HG03175 (cell line): ENCODE measurements at regions not wholly inside any gene's neighbourhood (a gene's known extent, or its start where the extent isn't known, plus 50 kb on each side); places are given as distances from the start of the nearest gene placed in this dataset.
"Not testable (repeated sequence)": the region's sequence is repeated elsewhere in the genome, so short reads cannot be mapped to it uniquely, and the experiment has no call there.

Source experiments
- ATAC-seq: cut with Tn5 transposase; IDR thresholded peaks from one replicate; pipeline ENCODE4 v1.9.1; 2021; ENCODE audit warnings: mild to moderate bottlenecking, moderate library complexity; ENCODE audit not compliant: unreplicated experiment

DNA sequence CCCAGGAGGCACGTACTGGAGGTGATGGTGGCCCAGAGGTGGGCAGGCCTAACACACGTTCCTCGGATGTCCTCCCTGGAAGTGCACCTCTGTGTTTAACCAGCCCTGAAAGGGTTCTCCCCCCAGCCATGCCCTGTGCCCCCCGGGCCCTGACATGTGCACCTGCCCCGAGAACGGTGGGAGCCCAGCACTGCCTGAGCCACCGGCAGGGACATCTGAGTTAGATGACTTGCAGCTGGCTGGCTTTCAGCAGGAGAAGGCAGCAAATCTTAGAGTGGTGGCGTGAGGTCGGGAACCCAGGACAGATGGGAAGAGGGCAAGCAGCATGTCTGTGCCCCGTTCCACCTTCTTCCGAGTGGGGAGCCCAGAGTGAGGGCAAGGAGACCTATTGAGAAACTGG lies 291.8 kb downstream of the TCERG1L start:
- ATAC-seq, result no peak

- no peak for ATAC-seq
Observed at GRCh38 chr10:131020775-131021174, 290.7 kb downstream of the TCERG1L start.

- no peak for ATAC-seq
Observed at GRCh38 chr10:131021246-131021895, 290.1 kb downstream of the TCERG1L start.

DNA sequence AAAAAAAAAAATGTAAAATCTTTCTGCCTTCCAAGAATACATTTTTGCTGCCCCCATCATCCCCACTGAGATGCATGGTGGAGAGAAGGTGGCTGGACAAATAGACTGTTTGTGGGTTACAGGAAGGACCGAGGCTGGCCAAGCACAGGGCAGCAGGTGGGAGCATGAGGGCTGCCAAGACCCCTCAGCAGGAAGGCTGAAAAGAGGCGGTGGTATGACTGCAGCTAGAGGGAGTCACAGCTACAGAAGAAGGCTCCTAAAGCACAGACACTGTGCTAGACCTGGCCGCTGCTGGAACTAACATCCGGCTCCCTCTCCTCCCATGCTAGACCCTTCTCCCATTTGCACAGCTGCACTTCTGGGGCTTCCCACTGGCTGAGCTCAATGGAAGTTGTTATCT lies 289.6 kb downstream of the TCERG1L start:
- ATAC-seq, result no peak

DNA sequence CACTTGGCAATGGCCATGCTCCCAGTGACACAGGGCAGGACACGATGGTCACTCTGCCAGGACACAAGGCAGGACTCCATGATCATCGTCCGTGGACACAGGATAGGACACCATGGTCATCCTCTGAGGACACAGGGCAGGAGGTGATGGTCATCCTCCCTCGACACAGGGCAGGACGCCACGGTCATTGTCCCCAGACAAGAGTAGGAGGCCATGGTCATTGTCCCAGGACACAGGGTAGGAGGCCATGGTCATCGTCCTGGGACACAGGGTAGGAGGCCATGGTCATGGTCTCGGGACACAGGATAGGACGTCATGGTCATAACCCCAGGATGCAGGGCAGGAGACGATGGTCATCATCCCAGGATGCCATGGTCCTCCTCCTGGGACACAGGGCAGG lies 289.2 kb downstream of the TCERG1L start:
- no peak for ATAC-seq

- no peak for ATAC-seq
Observed at GRCh38 chr10:131022981-131023380, 288.5 kb downstream of the TCERG1L start.

- ATAC-seq, result no peak
Observed at GRCh38 chr10:131024259-131025131, 287.0 kb downstream of the TCERG1L start.

DNA sequence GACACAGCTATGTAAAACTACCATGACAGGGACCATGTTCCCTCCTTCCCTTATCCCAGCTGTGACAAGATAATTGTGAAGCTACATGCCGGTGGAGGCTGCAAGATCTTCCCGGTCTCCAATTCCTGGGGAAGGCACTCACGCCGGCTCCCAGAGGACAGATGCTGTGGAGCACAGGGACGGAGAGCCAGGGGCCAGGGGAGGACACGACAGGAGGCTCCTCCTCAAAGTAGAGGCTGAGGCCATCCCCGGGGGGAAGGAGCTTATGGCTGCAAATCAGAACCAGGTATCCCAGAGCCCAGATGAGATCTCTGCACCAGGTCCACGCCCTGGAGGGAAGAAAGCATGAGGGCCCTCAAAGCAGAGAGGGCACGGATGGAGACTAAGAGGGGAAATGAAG lies 286.2 kb downstream of the TCERG1L start:
- ATAC-seq, result no peak

GRCh38 chr10:131027256-131027655 lies 284.3 kb downstream of the TCERG1L start:
- ATAC-seq, result no peak

GRCh38 chr10:131031346-131031745 lies 280.2 kb downstream of the TCERG1L start:
- ATAC-seq, result no peak

GRCh38 chr10:131032329-131033165 lies 279.0 kb downstream of the TCERG1L start:
- ATAC-seq, result no peak

DNA sequence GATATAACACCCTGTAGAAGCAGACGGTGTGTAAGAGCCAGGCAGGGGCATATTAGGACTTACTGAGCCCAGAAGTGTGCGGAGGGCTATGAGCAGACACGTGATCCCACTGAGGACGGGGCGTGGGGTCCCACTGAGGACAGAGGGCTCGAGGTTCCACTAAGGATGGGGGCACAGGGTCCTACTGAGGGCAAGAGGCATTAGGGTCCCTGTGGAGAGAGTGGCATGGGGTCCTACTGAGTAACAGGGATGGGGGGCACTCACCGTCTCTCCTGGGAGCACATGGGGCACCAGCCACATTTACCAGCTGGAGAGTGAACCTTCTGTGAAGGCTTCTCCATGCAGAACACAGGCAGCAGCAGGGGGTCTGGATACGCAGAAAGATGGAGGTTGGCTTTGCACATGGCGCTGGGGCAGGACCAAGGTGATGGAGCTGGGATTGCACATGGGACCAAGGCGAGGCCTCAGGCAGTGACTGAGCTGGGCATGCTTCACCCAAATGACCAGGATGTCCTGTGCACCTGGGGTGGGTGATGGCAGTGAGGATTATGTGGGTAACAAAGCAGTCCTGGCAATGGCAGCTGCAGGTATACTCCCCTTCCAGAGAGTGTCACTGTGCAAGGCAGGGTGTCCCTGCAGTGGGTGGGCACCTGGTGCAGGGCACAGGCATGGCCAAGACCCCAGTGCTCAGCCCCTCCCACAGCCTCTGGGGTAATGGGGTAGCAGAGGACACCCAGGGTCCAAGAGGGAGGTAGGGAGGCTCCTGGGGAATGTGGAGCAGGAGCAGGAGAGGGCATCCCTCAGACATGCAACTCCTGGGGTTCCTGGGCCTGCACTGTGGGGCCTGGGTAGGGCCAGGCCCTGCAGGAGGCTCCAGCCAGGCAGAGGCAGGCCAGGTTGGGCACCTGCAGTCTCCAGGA lies 278.1 kb downstream of the TCERG1L start:
- no peak for ATAC-seq

DNA sequence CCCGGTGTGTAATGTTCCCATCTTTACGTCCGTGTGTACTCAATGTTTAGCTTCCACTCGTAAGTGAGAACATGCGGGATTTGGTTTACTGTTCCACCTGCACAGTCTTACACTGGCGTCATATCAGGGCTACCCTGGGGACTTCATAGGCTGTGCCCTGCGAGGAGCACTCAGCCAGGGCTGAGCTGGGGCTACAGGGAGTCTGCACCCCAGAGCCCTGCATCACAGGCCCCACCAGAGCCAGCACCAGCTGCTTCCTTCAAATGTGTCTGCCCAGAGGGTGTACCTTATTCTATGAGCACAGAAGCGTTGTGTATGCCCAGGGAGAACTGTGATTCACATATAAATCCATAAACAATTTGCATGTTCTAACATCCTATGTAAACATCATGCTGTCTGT lies 277.1 kb downstream of the TCERG1L start:
- ATAC-seq, result no peak

- ATAC-seq, result no peak
Observed at GRCh38 chr10:131035779-131036178, 275.7 kb downstream of the TCERG1L start.

DNA sequence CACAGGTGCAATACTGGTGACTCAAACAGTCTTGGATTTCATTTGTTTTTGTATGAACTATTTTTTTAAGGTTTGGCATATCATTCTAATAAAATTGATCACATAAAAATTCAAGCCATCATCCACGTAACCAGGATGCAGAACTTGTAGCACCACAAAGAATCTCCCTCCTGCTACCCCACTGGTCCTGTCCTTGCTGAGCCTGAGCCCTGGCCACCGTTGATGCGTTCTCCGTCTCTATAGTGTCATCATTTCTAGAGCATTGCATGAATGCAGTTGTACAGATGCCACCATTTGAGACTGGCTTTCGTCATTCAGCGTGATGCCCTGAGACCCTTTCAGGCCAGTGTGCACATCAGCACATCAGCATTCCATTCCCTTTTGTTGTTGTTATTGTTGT lies 273.5 kb downstream of the TCERG1L start:
- ATAC-seq, result no peak

DNA sequence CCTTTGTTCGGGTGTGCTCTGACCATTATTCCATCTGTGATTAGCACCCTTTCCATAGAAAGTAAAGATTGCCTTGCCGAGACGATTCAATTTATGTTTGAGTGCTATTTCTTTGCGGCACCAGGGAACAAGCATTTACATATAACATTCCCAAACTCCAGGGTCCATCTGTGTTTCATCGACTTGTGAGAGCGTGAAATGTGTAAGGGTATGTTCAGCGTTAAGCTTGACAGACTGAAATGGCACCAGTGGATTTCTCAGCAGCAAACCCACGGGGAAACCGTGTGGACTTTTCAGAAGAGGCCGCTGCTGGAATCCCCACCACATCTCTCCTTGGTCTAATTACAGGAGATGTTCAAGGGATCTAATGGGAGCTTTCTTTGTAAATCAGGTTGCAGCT lies 270.5 kb downstream of the TCERG1L start:
- ATAC-seq, result no peak

GRCh38 chr10:131041441-131041840 lies 270.1 kb downstream of the TCERG1L start:
- ATAC-seq, result no peak

DNA sequence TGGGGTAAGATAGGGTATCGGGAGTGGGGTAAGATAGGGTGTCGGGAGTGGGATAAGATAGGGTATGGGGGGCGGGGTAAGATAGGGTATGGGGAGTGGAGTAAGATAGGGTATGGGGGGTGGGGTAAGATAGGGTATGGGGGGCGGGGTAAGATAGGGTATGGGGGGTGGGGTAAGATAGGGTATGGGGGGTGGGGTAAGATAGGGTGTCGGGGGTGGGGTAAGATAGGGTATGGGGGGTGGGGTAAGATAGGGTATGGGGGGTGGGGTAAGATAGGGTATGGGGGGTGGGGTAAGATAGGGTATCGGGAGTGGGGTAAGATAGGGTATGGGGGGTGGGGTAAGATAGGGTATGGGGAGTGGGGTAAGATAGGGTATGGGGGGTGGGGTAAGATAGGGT lies 269.5 kb downstream of the TCERG1L start:
- not testable (repeated sequence) for ATAC-seq
